GM12875 (cell line): ENCODE measurements at regions not wholly inside any gene's neighbourhood (a gene's known extent, or its start where the extent isn't known, plus 50 kb on each side); places are given as distances from the start of the nearest gene placed in this dataset.

Source experiments
- H3K4me3 ChIP-seq: one replicate; pipeline ENCODE4 v1.5.1; 2011; ENCODE audit warnings: low read depth, low read length, control low read depth
- TF ChIP-seq, protein P1 (sequence below): IDR thresholded peaks from 2 replicates; pipeline ENCODE4 v1.5.1; 2011; ENCODE audit warnings: low read depth, mild to moderate bottlenecking, control low read depth, inconsistent platforms, low read length, moderate library complexity, borderline replicate concordance; ENCODE audit not compliant: insufficient read depth

GRCh38 chr6:43873806-43874714 is 104.0 kb downstream of the VEGFA start:
- no peak overlapping the region for H3K4me3 ChIP-seq
- TF ChIP-seq, protein P1, sequence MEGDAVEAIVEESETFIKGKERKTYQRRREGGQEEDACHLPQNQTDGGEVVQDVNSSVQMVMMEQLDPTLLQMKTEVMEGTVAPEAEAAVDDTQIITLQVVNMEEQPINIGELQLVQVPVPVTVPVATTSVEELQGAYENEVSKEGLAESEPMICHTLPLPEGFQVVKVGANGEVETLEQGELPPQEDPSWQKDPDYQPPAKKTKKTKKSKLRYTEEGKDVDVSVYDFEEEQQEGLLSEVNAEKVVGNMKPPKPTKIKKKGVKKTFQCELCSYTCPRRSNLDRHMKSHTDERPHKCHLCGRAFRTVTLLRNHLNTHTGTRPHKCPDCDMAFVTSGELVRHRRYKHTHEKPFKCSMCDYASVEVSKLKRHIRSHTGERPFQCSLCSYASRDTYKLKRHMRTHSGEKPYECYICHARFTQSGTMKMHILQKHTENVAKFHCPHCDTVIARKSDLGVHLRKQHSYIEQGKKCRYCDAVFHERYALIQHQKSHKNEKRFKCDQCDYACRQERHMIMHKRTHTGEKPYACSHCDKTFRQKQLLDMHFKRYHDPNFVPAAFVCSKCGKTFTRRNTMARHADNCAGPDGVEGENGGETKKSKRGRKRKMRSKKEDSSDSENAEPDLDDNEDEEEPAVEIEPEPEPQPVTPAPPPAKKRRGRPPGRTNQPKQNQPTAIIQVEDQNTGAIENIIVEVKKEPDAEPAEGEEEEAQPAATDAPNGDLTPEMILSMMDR, result no peak

DNA sequence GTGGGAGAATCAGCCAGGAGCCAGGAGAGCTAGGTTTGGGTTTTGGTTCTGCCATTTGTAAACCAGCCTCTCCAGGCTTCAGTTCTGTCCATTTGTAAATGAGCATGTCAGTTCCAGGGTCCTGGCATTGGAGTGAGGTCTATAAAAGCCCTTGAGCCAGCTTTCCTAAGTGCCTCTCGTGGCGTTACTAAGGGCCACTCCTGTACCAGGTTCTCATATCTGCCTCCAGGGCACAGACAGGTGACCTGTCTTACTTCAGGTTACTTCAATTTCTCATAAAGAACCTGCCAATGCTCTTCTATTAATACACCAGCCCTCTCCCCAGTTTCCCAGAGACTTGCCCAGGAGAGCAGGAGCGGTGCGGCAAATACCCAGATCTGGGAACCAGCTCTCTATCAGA is 101.9 kb downstream of the VEGFA start:
- H3K4me3 ChIP-seq, result no peak overlapping the region
- TF ChIP-seq, protein P1, result no peak

DNA sequence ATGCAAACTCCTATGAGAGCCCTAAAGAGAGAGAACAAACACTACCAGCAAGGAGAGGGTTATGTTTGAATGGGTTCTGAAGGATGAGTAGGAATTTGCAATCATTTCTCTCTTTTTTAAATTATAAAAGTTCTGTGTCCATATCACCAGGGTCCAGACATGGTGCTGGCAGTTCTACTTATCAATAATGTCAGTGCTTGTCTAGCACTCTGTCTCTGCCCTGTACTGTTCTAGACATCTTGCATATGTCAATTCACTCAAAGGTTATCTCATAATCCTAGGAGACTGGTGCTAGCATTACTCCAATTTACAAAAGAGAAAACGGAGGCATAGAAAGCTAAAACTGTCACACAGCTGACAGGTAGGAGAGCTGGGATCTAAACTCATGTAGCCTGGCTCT is 101.3 kb downstream of the VEGFA start:
- H3K4me3 ChIP-seq, result no peak overlapping the region
- TF ChIP-seq, protein P1, result no peak

- H3K4me3 ChIP-seq, result no peak overlapping the region
- TF ChIP-seq, protein P1, result no peak
These were observed 100.7 kb downstream of the VEGFA start for GRCh38 chr6:43870660-43871061.

GRCh38 chr6:43869792-43870659 is 100.0 kb downstream of the VEGFA start:
- no peak overlapping the region for H3K4me3 ChIP-seq
- TF ChIP-seq, protein P1, result no peak

- TF ChIP-seq, protein P1, result no peak
- no peak overlapping the region for H3K4me3 ChIP-seq
These were observed 99.2 kb downstream of the VEGFA start for GRCh38 chr6:43869079-43869710.
